HFFc6 (cell line): ENCODE measurements at regions not wholly inside any gene's neighbourhood (a gene's known extent, or its start where the extent isn't known, plus 50 kb on each side); places are given as distances from the start of the nearest gene placed in this dataset.

Experiments
- DNase-seq: peaks from one replicate; pipeline ENCODE4 v3.0.0-alpha.2; 2018
- H3K27ac Mint-ChIP-seq: 2 replicates; pipeline ENCODE4 v1.8.0; 2020; ENCODE audit warnings: mild to moderate bottlenecking, mixed read lengths
- H3K27me3 Mint-ChIP-seq: 2 replicates; pipeline ENCODE4 v1.8.0; 2021; ENCODE audit warnings: mild to moderate bottlenecking, moderate library complexity, mixed read lengths; ENCODE audit not compliant: insufficient read depth
- H3K36me3 Mint-ChIP-seq: 2 replicates; pipeline ENCODE4 v1.8.0; 2021; ENCODE audit warnings: low read depth, mixed read lengths
- H3K4me1 Mint-ChIP-seq: 2 replicates; pipeline ENCODE4 v1.8.0; 2020; ENCODE audit warnings: low read depth, mixed read lengths
- H3K4me3 Mint-ChIP-seq: 2 replicates; pipeline ENCODE4 v1.8.0; 2020; ENCODE audit warnings: mild to moderate bottlenecking, moderate library complexity, mixed read lengths
- H3K9me3 Mint-ChIP-seq: 2 replicates; pipeline ENCODE4 v1.8.0; 2020; ENCODE audit warnings: mild to moderate bottlenecking, mixed read lengths
- TF ChIP-seq, protein P1 (sequence below): fragments of 200-600 bp; sonication (generic); IDR thresholded peaks from 2 replicates; pipeline ENCODE4 v1.5.0; 2021; ENCODE audit warnings: antibody characterized with exemption, mild to moderate bottlenecking

DNA sequence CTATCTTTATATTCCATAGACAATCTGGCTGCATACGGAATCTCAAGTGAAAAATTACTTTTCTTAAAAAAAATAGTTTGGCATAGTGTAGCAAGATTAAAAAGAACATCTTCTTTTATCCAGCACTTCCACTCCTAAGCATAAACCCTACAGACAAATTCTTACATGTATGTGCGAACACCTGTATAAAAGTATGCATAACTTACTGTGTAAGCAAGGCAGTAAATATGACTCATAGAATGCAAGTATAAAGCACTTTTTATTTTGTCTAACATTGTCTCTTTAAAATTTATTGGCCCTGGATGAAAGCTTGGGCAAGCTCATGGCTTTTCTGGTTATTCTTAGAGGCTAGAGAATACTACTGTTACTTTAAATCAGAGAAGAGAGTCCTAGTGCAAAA is 86.4 kb downstream of the MSX2 start:
- Mint-ChIP-seq H3K9me3 (peaks cover 36% of the 10 kb centered on the region), H3K36me3 (no peaks in the 10 kb centered on the region), H3K27ac (no peak overlapping the region), H3K4me1 (no peaks in the 10 kb centered on the region), H3K4me3 (no peak overlapping the region), H3K27me3 (no peaks in the 10 kb centered on the region)
- TF ChIP-seq, protein P1, sequence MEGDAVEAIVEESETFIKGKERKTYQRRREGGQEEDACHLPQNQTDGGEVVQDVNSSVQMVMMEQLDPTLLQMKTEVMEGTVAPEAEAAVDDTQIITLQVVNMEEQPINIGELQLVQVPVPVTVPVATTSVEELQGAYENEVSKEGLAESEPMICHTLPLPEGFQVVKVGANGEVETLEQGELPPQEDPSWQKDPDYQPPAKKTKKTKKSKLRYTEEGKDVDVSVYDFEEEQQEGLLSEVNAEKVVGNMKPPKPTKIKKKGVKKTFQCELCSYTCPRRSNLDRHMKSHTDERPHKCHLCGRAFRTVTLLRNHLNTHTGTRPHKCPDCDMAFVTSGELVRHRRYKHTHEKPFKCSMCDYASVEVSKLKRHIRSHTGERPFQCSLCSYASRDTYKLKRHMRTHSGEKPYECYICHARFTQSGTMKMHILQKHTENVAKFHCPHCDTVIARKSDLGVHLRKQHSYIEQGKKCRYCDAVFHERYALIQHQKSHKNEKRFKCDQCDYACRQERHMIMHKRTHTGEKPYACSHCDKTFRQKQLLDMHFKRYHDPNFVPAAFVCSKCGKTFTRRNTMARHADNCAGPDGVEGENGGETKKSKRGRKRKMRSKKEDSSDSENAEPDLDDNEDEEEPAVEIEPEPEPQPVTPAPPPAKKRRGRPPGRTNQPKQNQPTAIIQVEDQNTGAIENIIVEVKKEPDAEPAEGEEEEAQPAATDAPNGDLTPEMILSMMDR, result no peak
- no peak for DNase-seq

GRCh38 chr5:174807471-174807870 is 83.1 kb downstream of the MSX2 start:
- Mint-ChIP-seq H3K4me1 (no peaks in the 10 kb centered on the region), H3K36me3 (no peaks in the 10 kb centered on the region), H3K4me3 (no peak overlapping the region), H3K27ac (no peak overlapping the region), H3K9me3 (peaks cover 41% of the 10 kb centered on the region), H3K27me3 (no peaks in the 10 kb centered on the region)
- DNase-seq, result no peak
- TF ChIP-seq, protein P1, result no peak

- DNase-seq, result no peak
- Mint-ChIP-seq H3K36me3 (no peaks in the 10 kb centered on the region), H3K9me3 (peaks cover 39% of the 10 kb centered on the region), H3K27me3 (no peaks in the 10 kb centered on the region), H3K4me1 (no peaks in the 10 kb centered on the region), H3K27ac (no peak overlapping the region), H3K4me3 (no peak overlapping the region)
- TF ChIP-seq, protein P1, result no peak
Measured at GRCh38 chr5:174806729-174807128, 82.3 kb downstream of the MSX2 start.

- Mint-ChIP-seq H3K27ac (no peak overlapping the region), H3K9me3 (peaks cover 22% of the 10 kb centered on the region), H3K36me3 (no peaks in the 10 kb centered on the region), H3K4me3 (no peak overlapping the region), H3K4me1 (no peaks in the 10 kb centered on the region), H3K27me3 (no peaks in the 10 kb centered on the region)
- TF ChIP-seq, protein P1, result no peak
- no peak for DNase-seq
Measured at GRCh38 chr5:174801798-174802197, 77.4 kb downstream of the MSX2 start.

DNA sequence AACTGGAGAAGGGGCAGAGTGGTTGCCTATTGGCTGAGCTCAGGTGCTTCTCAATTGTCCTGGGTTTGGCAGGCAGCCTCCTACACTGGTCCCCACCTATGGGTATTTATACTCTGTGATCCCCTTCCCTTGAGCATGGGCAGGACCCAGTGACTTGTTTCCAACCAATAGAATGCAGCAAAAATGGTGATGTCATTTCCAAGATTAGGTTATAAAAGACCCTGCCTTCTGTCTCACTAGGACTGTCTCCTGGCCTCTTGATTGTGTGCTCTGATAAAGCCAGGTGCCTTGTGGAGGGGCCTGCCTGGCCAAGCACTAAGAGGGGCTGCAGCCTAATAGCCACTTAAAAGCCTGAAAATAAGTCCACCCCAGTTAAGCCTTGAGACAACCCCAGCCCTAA is 76.1 kb downstream of the MSX2 start:
- no peaks in the 10 kb centered on the region for H3K27me3 Mint-ChIP-seq

More for the DNA sequence above, 76.1 kb downstream of the MSX2 start:
- TF ChIP-seq, protein P1, result no peak
- Mint-ChIP-seq H3K27ac (no peak overlapping the region), H3K4me3 (no peak overlapping the region), H3K4me1 (no peaks in the 10 kb centered on the region), H3K36me3 (no peaks in the 10 kb centered on the region), H3K9me3 (peaks cover 17% of the 10 kb centered on the region)
- no peak for DNase-seq
